Hematopoietic multipotent progenitor cell (in vitro differentiated cells): ENCODE measurements at regions not wholly inside any gene's neighbourhood (a gene's known extent, or its start where the extent isn't known, plus 50 kb on each side); places are given as distances from the start of the nearest gene placed in this dataset.
"Not testable (repeated sequence)": the region's sequence is repeated elsewhere in the genome, so short reads cannot be mapped to it uniquely, and the experiment has no call there.

ENCODE experiments used
- DNase-seq, 3 donors: peaks; one replicate each; pipeline ENCODE4 v3.0.0-alpha.2; 2011 to 2015; ENCODE audit warnings: low read depth in 2 of 3, low spot score in 2 of 3

- no peak for DNase-seq
Measured at GRCh38 chr2:125576558-125576957, 1079.4 kb upstream of the GYPC start.

GRCh38 chr2:125581557-125581956 is 1074.4 kb upstream of the GYPC start:
- DNase-seq, result peak in 2 of 3 donors; percentile 2 to 3

GRCh38 chr2:125582516-125582915 is 1073.4 kb upstream of the GYPC start:
- DNase-seq, result no peak

- DNase-seq, result no peak
Measured at GRCh38 chr2:125584732-125585131, 1071.2 kb upstream of the GYPC start.

- no peak for DNase-seq
Measured at GRCh38 chr2:125588780-125589179, 1067.2 kb upstream of the GYPC start.

- no peak for DNase-seq
Measured at GRCh38 chr2:125591954-125592353, 1064.0 kb upstream of the GYPC start.

- DNase-seq, result no peak
Measured at GRCh38 chr2:125593036-125593435, 1062.9 kb upstream of the GYPC start.

GRCh38 chr2:125596612-125597011 is 1059.3 kb upstream of the GYPC start:
- no peak for DNase-seq

- no peak for DNase-seq
Measured at GRCh38 chr2:125615438-125615837, 1040.5 kb upstream of the GYPC start.

- DNase-seq, result no peak
Measured at GRCh38 chr2:125630377-125630776, 1025.6 kb upstream of the GYPC start.

- no peak for DNase-seq
Measured at GRCh38 chr2:125634662-125635061, 1021.3 kb upstream of the GYPC start.

- DNase-seq, result no peak
Measured at GRCh38 chr2:125638345-125638744, 1017.6 kb upstream of the GYPC start.

GRCh38 chr2:125642032-125642431 is 1013.9 kb upstream of the GYPC start:
- no peak for DNase-seq

GRCh38 chr2:125643128-125643527 is 1012.8 kb upstream of the GYPC start:
- no peak for DNase-seq

- no peak for DNase-seq
Measured at GRCh38 chr2:125643585-125643984, 1012.4 kb upstream of the GYPC start.

GRCh38 chr2:125644257-125644656 is 1011.7 kb upstream of the GYPC start:
- DNase-seq, result no peak

GRCh38 chr2:125652280-125652679 is 1003.7 kb upstream of the GYPC start:
- DNase-seq, result no peak

GRCh38 chr2:125654226-125654625 is 1001.7 kb upstream of the GYPC start:
- DNase-seq, result no peak

- no peak for DNase-seq
Measured at GRCh38 chr2:125656190-125656589, 999.8 kb upstream of the GYPC start.

- no peak for DNase-seq
Measured at GRCh38 chr2:125658583-125658982, 997.4 kb upstream of the GYPC start.

GRCh38 chr2:125660369-125660768 is 995.6 kb upstream of the GYPC start:
- not testable (repeated sequence) for DNase-seq

- DNase-seq, result no peak
Measured at GRCh38 chr2:125667630-125668029, 988.3 kb upstream of the GYPC start.

GRCh38 chr2:125679903-125680302 is 976.1 kb upstream of the GYPC start:
- no peak for DNase-seq

- no peak for DNase-seq
Measured at GRCh38 chr2:125680809-125681208, 975.1 kb upstream of the GYPC start.
